ENCODE measurements at regions not wholly inside any gene's neighbourhood (a gene's known extent, or its start where the extent isn't known, plus 50 kb on each side); places are given as distances from the start of the nearest gene placed in this dataset.

- TF ChIP-seq, protein P1, sequence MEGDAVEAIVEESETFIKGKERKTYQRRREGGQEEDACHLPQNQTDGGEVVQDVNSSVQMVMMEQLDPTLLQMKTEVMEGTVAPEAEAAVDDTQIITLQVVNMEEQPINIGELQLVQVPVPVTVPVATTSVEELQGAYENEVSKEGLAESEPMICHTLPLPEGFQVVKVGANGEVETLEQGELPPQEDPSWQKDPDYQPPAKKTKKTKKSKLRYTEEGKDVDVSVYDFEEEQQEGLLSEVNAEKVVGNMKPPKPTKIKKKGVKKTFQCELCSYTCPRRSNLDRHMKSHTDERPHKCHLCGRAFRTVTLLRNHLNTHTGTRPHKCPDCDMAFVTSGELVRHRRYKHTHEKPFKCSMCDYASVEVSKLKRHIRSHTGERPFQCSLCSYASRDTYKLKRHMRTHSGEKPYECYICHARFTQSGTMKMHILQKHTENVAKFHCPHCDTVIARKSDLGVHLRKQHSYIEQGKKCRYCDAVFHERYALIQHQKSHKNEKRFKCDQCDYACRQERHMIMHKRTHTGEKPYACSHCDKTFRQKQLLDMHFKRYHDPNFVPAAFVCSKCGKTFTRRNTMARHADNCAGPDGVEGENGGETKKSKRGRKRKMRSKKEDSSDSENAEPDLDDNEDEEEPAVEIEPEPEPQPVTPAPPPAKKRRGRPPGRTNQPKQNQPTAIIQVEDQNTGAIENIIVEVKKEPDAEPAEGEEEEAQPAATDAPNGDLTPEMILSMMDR (IDR thresholded peaks at IDR 0.05), result no peak
- no peak for TF ChIP-seq POLR2A (IDR thresholded peaks at IDR 0.05)
Measured at GRCh38 chr1:201775380-201775779, 53.6 kb upstream of the IPO9 start.
